SK-N-MC (cell line): ENCODE measurements at regions not wholly inside any gene's neighbourhood (a gene's known extent, or its start where the extent isn't known, plus 50 kb on each side); places are given as distances from the start of the nearest gene placed in this dataset.

Experiments
- EZH2 ChIP-seq: fragments of 200-600 bp; sonication (generic); IDR thresholded peaks from one replicate; pipeline ENCODE4 v1.6.1; 2017; ENCODE audit warnings: antibody characterized with exemption
- POLR2AphosphoS5 ChIP-seq: IDR thresholded peaks from 2 replicates; pipeline ENCODE4 v1.6.1; 2012; ENCODE audit warnings: mild to moderate bottlenecking, low read depth, low read length, borderline replicate concordance

DNA sequence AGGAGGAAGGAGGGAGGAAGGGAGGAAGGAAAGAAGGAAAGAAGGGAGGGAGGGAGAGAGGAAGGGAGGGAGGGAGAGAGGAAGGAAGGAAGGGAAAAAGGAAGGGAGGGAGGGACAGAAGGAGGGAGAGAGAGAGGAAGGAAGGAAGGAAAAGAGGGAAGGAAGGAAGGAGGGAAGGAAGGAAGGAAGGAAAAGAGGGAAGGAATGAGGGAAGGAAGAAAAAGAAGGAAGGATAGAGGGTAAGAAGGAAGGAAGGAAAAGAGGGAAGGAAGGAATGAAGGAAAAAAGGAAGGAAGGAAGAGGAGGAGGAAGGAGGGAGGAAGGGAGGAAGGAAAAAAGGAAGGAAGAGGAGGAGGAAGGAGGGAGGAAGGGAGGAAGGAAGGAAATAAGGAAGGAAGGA lies 796.8 kb downstream of the ARAP2 start:
- TF ChIP-seq POLR2AphosphoS5 (no peak), EZH2 (no peak)
